HCT116 (cell line): ENCODE measurements at regions not wholly inside any gene's neighbourhood (a gene's known extent, or its start where the extent isn't known, plus 50 kb on each side); places are given as distances from the start of the nearest gene placed in this dataset.

Experiments
- ATAC-seq: fragments of 200-7000 bp; cut with Tn5 transposase; 2 replicates; pipeline ENCODE4 v1.9.1; 2020; ENCODE audit warnings: mild to moderate bottlenecking, moderate library complexity
- BruUV-seq: library from RNA; stranded (reverse); fragments of 400-500 nt; replicated peaks from 2 replicates; lab custom pipeline; 2021; lab: Mats Ljungman, UMichigan
- CTCF ChIA-PET: fragments of 300-600 bp; sonication (Branson Sonifier 250); formaldehyde crosslinking; loops from one replicate; lab custom pipeline; 2021; ENCODE audit warnings: antibody characterized with exemption; lab: Charles Lee
- POLR2A ChIA-PET: fragments of 300-600, 350-600 bp; sonication (Branson Sonifier 250); formaldehyde crosslinking; loops from one replicate; lab custom pipeline; 2021; ENCODE audit warnings: antibody characterized with exemption; lab: Charles Lee
- RAD21 ChIA-PET, 2 experiments: fragments of 300-600 bp; sonication (Branson Sonifier 250); formaldehyde crosslinking; loops; one replicate each; lab custom pipeline; 2023; ENCODE audit warnings: low total read pairs in 2 of 2; ENCODE audit not compliant: uncharacterized antibody in 2 of 2, unreplicated experiment in 2 of 2, low non-redundant PET in 1 of 2; lab: Charles Lee
- DNase-seq: peaks from one replicate; pipeline ENCODE4 v3.0.0-alpha.2; 2010; ENCODE audit warnings: low read depth, low spot score
- H2AFZ ChIP-seq: fragments of 200-600 bp; shearing (Covaris generic), sonication (generic); 2 replicates; pipeline ENCODE4 v1.6.1; 2017; ENCODE audit warnings: low read depth, mixed run types, mixed read lengths, antibody characterized with exemption, low read length; ENCODE audit not compliant: poor library complexity, severe bottlenecking
- H3K27ac ChIP-seq: 2 replicates; pipeline ENCODE4 v1.5.1; 2012; ENCODE audit warnings: low read depth, low read length
- H3K27me3 ChIP-seq: fragments of 200-600 bp; sonication (generic); 2 replicates; pipeline ENCODE4 v1.6.1; 2016; ENCODE audit warnings: mixed run types, low read length, mixed read lengths; ENCODE audit not compliant: insufficient read depth
- H3K36me3 ChIP-seq, 2 experiments: fragments of 200-500 bp in 1 of 2; fragments of 200-600 bp in 1 of 2; sonication (Bioruptor generic) in 1 of 2; sonication (generic) in 1 of 2; 2 replicates each; pipeline versions ENCODE4 v1.5.1 to v1.6.1; 2014 to 2016; ENCODE audit warnings: low read length in 2 of 2, inconsistent platforms in 1 of 2, mixed read lengths in 1 of 2, mixed run types in 1 of 2; ENCODE audit not compliant: insufficient read depth in 2 of 2, control insufficient read depth in 1 of 2
- H3K4me1 ChIP-seq, 2 experiments: fragments of 200-600 bp in 1 of 2; sonication (generic) in 1 of 2; 2 replicates each; pipeline versions ENCODE4 v1.5.1 to v1.6.1; 2012 to 2017; ENCODE audit warnings: low read length in 2 of 2, inconsistent platforms in 1 of 2, mild to moderate bottlenecking in 1 of 2, mixed read lengths in 1 of 2, mixed run types in 1 of 2, moderate library complexity in 1 of 2; ENCODE audit not compliant: insufficient read depth in 2 of 2, control insufficient read depth in 1 of 2
- H3K4me2 ChIP-seq: fragments of 200-600 bp; sonication (generic); 2 replicates; pipeline ENCODE4 v1.6.1; 2017; ENCODE audit warnings: mixed run types, low read length, mixed read lengths
- H3K4me3 ChIP-seq, 2 experiments: fragments of 200-600 bp in 1 of 2; sonication (generic) in 1 of 2; replicated peaks in 1 of 2; 2 replicates each; pipeline ENCODE4 v1.5.1; 2011 to 2016; ENCODE audit warnings: low read length in 2 of 2, control low read depth in 1 of 2, low read depth in 1 of 2, mild to moderate bottlenecking in 1 of 2, mixed read lengths in 1 of 2, mixed run types in 1 of 2
- H3K79me2 ChIP-seq: fragments of 200-600 bp; sonication (generic); 2 replicates; pipeline ENCODE4 v1.6.1; 2017; ENCODE audit warnings: mild to moderate bottlenecking, mixed run types, low read length, moderate library complexity, mixed read lengths; ENCODE audit not compliant: insufficient read depth
- H3K9ac ChIP-seq: fragments of 200-600 bp; sonication (generic); 2 replicates; pipeline ENCODE4 v1.6.1; 2016; ENCODE audit warnings: low read length, mixed read lengths
- H3K9me2 ChIP-seq: fragments of 200-600 bp; sonication (generic), shearing (Covaris generic); 2 replicates; pipeline ENCODE4 v1.6.1; 2017; ENCODE audit warnings: mixed run types, mild to moderate bottlenecking, moderate library complexity; ENCODE audit not compliant: insufficient read depth
- H3K9me3 ChIP-seq, 2 experiments: fragments of 200-500 bp in 1 of 2; fragments of 200-600 bp in 1 of 2; sonication (Bioruptor generic) in 1 of 2; sonication (generic) in 1 of 2; 2 replicates each; pipeline ENCODE4 v1.6.1; 2014 to 2017; ENCODE audit warnings: low read length in 2 of 2, mixed read lengths in 2 of 2, inconsistent platforms in 1 of 2, low read depth in 1 of 2, mild to moderate bottlenecking in 1 of 2, mixed run types in 1 of 2, moderate library complexity in 1 of 2; ENCODE audit not compliant: control insufficient read depth in 1 of 2, insufficient read depth in 1 of 2
- H4K20me1 ChIP-seq: fragments of 200-600 bp; sonication (generic), shearing (Covaris generic); 2 replicates; pipeline ENCODE4 v1.6.1; 2017; ENCODE audit warnings: mixed run types, mild to moderate bottlenecking, moderate library complexity; ENCODE audit not compliant: insufficient read depth
- CEBPB ChIP-seq: IDR thresholded peaks from 2 replicates; pipeline ENCODE4 v1.6.1; 2012; ENCODE audit warnings: low read depth
- ELF1 ChIP-seq: IDR thresholded peaks from 2 replicates; pipeline ENCODE4 v1.6.1; 2012; ENCODE audit warnings: low read depth, borderline replicate concordance
- EZH2 ChIP-seq: fragments of 200-600 bp; sonication (generic); IDR thresholded peaks from 2 replicates; pipeline ENCODE4 v1.6.1; 2017; ENCODE audit warnings: antibody characterized with exemption, mixed run types
- EZH2phosphoT487 ChIP-seq: fragments of 200-600 bp; IDR thresholded peaks from 2 replicates; pipeline ENCODE4 v1.6.1; 2018; ENCODE audit warnings: antibody characterized with exemption, borderline replicate concordance
- FOSL1 ChIP-seq: IDR thresholded peaks from 2 replicates; pipeline ENCODE4 v1.6.1; 2012; ENCODE audit warnings: low read depth
- JUND ChIP-seq: IDR thresholded peaks from 2 replicates; pipeline ENCODE4 v1.6.1; 2012
- POLR2A ChIP-seq: IDR thresholded peaks from 2 replicates; pipeline ENCODE4 v1.7.0; 2011; ENCODE audit warnings: borderline replicate concordance; ENCODE audit not compliant: insufficient read depth, insufficient read length; ENCODE audit errors: extremely low read depth
- POLR2AphosphoS5 ChIP-seq: IDR thresholded peaks from 2 replicates; pipeline ENCODE4 v1.6.1; 2011; ENCODE audit warnings: mild to moderate bottlenecking, low read depth, low read length, moderate library complexity
- RAD21 ChIP-seq: IDR thresholded peaks from 2 replicates; pipeline ENCODE4 v1.6.1; 2012; ENCODE audit warnings: low read depth, mild to moderate bottlenecking
- SP1 ChIP-seq: IDR thresholded peaks from 2 replicates; pipeline ENCODE4 v1.6.1; 2012; ENCODE audit warnings: low read depth
- TCF7L2 ChIP-seq: IDR thresholded peaks from 2 replicates; pipeline ENCODE4 v1.7.0; 2011; ENCODE audit warnings: borderline replicate concordance, inconsistent platforms; ENCODE audit not compliant: insufficient read depth, insufficient read length; ENCODE audit errors: extremely low read depth
- ZNF274 ChIP-seq: fragments of 200-500 bp; sonication (Bioruptor generic); IDR thresholded peaks from 2 replicates; pipeline ENCODE4 v1.6.1; 2014; ENCODE audit warnings: mild to moderate bottlenecking, low read depth, low read length, inconsistent platforms
- intact Hi-C: fragments of 100-400 bp; cut with micrococcal nuclease; formaldehyde crosslinking; loops from 2 replicates; pipeline ENCODE4 v1.10.0; 2022
- TF ChIP-seq, protein P1 (sequence below), 3 experiments: fragments of 200-600 bp in 1 of 3; sonication (generic) in 1 of 3; IDR thresholded peaks in 2 of 3; conservative IDR thresholded peaks in 1 of 3; 2 replicates each; pipeline ENCODE4 v1.5.1; 2012 to 2017; ENCODE audit warnings: low read depth in 2 of 3, low read length in 2 of 3, antibody characterized with exemption in 1 of 3, borderline replicate concordance in 1 of 3, control low read depth in 1 of 3, mild to moderate bottlenecking in 1 of 3, mixed read lengths in 1 of 3, mixed run types in 1 of 3, moderate library complexity in 1 of 3; ENCODE audit not compliant: insufficient read depth in 1 of 3
- TF ChIP-seq, protein P2 (sequence below): IDR thresholded peaks from 2 replicates; pipeline ENCODE4 v1.6.1; 2012
- TF ChIP-seq, protein P3 (sequence below): IDR thresholded peaks from 2 replicates; pipeline ENCODE4 v1.6.1; 2012; ENCODE audit warnings: low read depth

DNA sequence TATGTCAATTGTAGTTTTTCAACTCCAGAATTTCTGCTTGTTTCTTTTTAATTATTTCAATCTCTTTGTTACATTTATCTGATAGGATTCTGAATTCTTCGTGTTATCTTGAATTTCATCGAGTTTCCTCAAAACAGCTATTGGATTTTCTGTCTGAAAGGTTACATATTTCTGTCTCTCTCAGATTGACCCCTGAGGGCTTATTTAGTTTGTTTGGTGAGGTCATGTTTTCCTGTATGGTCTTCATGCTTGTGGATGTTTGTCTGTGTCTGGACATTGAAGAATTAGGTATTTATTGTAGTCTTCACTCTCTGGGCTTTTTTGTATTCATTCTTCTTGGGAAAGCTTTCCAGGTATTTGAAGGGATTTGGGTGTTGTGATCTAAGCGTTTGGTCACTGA is 85.6 kb downstream of the SNAPC1 start:
- Histone ChIP-seq H4K20me1 (no peaks in the 10 kb centered on the region), H3K27ac (no peak overlapping the region), H3K4me2 (no peak overlapping the region), H3K36me3 (no peaks in the 10 kb centered on the region), H2AFZ (no peak overlapping the region), H3K9me2 (no peaks in the 10 kb centered on the region), H3K9me3 (no peaks in the 10 kb centered on the region), H3K4me1 (no peaks in the 10 kb centered on the region), H3K4me3 (no peak overlapping the region), H3K79me2 (no peaks in the 10 kb centered on the region), H3K27me3 (no peaks in the 10 kb centered on the region), H3K9ac (no peak overlapping the region)
- ChIA-PET POLR2A (no interaction called here), RAD21 (no interaction called here), CTCF (interaction anchor here (2.0 kb wide), 1 partner anchor 11 kb away, joined by 7 read pairs; no protein-coding TSS in a partner anchor)
- intact Hi-C loops: no loop called here
- no TSS peak for BruUV-seq
- ATAC-seq (no peak), DNase-seq (no peak)
- TF ChIP-seq, protein P1, sequence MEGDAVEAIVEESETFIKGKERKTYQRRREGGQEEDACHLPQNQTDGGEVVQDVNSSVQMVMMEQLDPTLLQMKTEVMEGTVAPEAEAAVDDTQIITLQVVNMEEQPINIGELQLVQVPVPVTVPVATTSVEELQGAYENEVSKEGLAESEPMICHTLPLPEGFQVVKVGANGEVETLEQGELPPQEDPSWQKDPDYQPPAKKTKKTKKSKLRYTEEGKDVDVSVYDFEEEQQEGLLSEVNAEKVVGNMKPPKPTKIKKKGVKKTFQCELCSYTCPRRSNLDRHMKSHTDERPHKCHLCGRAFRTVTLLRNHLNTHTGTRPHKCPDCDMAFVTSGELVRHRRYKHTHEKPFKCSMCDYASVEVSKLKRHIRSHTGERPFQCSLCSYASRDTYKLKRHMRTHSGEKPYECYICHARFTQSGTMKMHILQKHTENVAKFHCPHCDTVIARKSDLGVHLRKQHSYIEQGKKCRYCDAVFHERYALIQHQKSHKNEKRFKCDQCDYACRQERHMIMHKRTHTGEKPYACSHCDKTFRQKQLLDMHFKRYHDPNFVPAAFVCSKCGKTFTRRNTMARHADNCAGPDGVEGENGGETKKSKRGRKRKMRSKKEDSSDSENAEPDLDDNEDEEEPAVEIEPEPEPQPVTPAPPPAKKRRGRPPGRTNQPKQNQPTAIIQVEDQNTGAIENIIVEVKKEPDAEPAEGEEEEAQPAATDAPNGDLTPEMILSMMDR (IDR thresholded peaks at IDR 0.05 in 2 of 3, conservative IDR thresholded peaks at IDR 0.05 in 1 of 3; ENCODE audit: borderline replicate concordance in 1 of 3, insufficient read depth in 1 of 3, low read depth in 2 of 3, low read length in 2 of 3): no peak
- TF ChIP-seq POLR2A (no peak), JUND (no peak), EZH2 (no peak), POLR2AphosphoS5 (no peak), ELF1 (no peak), FOSL1 (no peak), CEBPB (no peak), TCF7L2 (no peak), ZNF274 (no peak), EZH2phosphoT487 (no peak), RAD21 (no peak), SP1 (no peak)
- TF ChIP-seq, protein P2, sequence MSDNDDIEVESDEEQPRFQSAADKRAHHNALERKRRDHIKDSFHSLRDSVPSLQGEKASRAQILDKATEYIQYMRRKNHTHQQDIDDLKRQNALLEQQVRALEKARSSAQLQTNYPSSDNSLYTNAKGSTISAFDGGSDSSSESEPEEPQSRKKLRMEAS: no peak
- TF ChIP-seq, protein P3, sequence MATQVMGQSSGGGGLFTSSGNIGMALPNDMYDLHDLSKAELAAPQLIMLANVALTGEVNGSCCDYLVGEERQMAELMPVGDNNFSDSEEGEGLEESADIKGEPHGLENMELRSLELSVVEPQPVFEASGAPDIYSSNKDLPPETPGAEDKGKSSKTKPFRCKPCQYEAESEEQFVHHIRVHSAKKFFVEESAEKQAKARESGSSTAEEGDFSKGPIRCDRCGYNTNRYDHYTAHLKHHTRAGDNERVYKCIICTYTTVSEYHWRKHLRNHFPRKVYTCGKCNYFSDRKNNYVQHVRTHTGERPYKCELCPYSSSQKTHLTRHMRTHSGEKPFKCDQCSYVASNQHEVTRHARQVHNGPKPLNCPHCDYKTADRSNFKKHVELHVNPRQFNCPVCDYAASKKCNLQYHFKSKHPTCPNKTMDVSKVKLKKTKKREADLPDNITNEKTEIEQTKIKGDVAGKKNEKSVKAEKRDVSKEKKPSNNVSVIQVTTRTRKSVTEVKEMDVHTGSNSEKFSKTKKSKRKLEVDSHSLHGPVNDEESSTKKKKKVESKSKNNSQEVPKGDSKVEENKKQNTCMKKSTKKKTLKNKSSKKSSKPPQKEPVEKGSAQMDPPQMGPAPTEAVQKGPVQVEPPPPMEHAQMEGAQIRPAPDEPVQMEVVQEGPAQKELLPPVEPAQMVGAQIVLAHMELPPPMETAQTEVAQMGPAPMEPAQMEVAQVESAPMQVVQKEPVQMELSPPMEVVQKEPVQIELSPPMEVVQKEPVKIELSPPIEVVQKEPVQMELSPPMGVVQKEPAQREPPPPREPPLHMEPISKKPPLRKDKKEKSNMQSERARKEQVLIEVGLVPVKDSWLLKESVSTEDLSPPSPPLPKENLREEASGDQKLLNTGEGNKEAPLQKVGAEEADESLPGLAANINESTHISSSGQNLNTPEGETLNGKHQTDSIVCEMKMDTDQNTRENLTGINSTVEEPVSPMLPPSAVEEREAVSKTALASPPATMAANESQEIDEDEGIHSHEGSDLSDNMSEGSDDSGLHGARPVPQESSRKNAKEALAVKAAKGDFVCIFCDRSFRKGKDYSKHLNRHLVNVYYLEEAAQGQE: no peak
